ENCODE measurements at regions not wholly inside any gene's neighbourhood (a gene's known extent, or its start where the extent isn't known, plus 50 kb on each side); places are given as distances from the start of the nearest gene placed in this dataset.

DNA sequence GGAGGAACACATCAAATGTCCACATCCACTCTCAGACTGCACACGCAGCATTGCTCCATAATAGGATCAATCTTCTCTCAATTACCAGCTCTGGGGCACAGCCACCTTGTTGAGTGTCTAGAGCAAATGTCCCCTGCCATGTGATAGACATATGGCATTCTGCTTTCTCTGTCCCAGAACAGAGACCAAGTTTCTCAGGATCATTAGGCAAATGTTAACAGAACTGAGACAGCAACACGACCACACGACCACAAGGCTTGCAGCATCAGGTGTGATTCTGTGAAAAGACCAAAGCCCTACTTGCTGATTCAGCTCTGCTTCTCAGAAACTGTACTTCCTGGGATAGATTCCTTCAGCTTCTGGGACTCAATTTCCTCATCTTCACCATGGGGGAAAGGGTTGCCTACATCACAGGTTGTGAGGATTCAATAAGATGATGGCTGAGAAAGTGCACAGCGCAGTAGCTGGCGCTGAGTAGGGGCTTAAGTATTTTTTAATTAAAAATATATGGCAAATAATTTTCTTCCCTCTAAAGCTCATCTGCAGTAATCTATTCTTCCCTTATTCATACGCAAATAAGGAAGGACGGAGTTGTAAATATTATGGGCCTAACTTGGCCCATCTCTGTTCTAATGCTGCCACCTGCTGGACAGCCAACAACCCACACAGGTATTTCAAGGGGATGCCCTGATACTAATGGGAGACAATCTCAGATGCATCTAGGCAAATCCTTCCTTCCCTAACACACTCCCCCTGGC lies 54.3 kb upstream of the USP47 start:
- TF ChIP-seq POLR2AphosphoS5 (IDR thresholded peaks at IDR 0.05; ENCODE audit: low read depth, low read length), result no peak
- no peak for TF ChIP-seq SIN3A (IDR thresholded peaks at IDR 0.05; ENCODE audit: borderline replicate concordance, insufficient read depth, low read length)
- TF ChIP-seq TAF1 (IDR thresholded peaks at IDR 0.05; ENCODE audit: borderline replicate concordance, insufficient read depth, low read length), result no peak
- no peak for TF ChIP-seq REST (IDR thresholded peaks at IDR 0.05; ENCODE audit: insufficient read depth in 1 of 2, low read depth in 2 of 2, low read length in 2 of 2)
